ENCODE measurements at regions not wholly inside any gene's neighbourhood (a gene's known extent, or its start where the extent isn't known, plus 50 kb on each side); places are given as distances from the start of the nearest gene placed in this dataset.
"Not testable (repeated sequence)": the region's sequence is repeated elsewhere in the genome, so short reads cannot be mapped to it uniquely, and the experiment has no call there.

DNA sequence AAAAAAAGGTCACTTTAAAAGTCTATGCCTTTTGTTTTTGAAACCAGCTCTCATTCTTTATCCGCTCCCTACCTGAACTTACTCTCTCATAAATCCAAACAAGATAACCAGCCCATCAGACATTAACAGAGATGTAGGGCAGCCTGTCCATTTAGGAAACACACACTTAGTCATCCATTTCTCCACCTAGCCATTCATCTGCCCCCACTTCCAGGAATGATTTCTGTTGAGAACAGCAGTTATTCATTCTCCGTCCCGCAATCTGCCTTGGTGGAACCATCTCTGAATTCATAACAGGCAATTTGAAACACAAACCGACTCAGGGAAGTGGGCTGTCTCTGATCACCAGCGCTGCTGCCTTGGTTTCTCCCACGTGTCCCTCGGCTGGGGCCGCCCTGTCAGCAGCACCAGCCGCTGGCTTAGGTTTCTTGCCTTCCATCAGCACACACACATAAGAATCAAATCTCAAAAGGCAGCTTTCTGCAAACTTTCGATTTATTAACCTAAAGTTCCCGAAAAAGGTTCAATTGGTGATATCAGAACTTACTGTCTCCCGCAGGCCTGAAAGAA lies 528.2 kb upstream of the NRP1 start:
- no peak for DNase-seq (ENCODE audit: low read depth, low spot score)

GRCh38 chr10:33861833-33862232 lies 527.4 kb upstream of the NRP1 start:
- no peak for DNase-seq (ENCODE audit: low read depth, low spot score)

GRCh38 chr10:33861016-33861704 lies 526.7 kb upstream of the NRP1 start:
- DNase-seq (ENCODE audit: low read depth, low spot score): no peak

GRCh38 chr10:33860552-33860951 lies 526.1 kb upstream of the NRP1 start:
- DNase-seq (ENCODE audit: low read depth, low spot score): no peak

- no peak for DNase-seq (ENCODE audit: low read depth, low spot score)
Measured at GRCh38 chr10:33859319-33860022, 525.0 kb upstream of the NRP1 start.

DNA sequence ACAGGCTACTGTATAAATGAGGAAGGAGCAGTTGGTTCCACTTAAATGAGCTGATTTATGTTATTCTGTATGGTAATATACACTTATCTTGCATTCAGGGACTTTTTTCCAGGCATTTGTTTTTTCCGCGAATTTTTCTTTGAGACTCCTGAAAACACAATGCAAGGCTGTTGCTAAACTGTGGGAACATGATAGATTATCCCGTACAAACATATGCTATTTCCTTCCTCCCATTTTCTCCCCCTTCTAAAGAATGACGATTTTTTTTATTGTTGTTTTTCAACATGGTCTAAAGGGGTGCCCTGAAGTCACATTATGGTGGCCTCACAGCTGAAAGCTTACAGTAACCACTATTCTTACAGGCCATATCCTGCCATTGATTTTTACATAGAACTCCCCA lies 523.9 kb upstream of the NRP1 start:
- DNase-seq (ENCODE audit: low read depth, low spot score): no peak

DNA sequence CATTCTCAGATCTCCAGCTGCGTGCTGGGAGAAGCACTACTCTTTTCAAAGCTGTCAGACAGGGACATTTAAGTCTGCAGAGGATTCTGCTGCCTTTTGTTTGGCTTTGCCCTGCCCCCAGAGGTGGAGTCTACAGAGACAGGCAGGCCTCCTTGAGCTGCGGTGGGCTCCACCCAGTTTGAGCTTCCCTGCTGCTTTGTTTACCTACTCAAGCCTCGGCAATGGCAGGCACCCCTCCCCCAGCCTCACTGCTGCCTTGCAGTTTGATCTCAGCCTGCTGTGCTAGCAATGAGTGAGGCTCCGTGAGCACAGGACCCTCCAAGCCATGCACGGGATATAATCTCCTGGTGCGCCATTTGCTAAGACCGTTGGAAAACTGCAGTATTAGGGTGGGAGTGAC lies 518.8 kb upstream of the NRP1 start:
- DNase-seq (ENCODE audit: low read depth, low spot score): not testable (repeated sequence)

DNA sequence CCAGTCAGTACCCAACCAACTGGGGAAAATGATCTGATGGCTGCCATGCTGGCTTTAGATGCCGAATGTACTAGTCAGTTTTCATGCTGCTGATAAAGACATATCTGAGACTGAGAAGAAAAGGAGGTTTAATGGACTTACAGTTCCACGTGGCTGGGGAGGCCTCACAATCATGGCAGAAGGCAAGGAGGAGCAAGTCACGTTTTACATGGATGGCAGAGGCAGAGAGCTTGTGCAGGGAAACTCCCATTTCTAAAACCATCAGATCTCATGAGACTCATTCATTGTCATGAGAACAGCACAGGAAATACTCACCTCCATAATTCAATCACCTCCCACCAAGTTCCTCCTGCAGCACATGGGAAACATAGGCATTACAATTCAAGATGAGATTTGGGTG lies 508.9 kb upstream of the NRP1 start:
- no peak for DNase-seq (ENCODE audit: low read depth, low spot score)

DNA sequence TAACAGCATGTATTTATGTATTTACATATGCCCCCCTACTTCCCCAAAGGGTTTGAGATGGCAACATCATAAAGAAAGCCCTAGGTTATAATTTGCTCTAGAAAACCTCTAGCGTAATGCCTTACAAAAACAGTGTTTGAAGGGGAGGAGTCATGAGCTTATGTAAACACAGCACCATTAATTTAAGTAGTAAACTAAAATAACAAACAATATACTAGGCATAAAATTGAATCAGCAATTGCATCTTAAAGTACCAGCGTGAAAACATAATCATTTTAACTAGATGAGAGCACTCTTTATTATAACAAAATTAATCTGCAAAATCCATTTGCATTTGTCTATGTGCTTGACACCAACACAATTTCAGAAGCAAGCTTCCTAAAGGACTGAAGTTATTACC lies 507.2 kb upstream of the NRP1 start:
- no peak for DNase-seq (ENCODE audit: low read depth, low spot score)

DNA sequence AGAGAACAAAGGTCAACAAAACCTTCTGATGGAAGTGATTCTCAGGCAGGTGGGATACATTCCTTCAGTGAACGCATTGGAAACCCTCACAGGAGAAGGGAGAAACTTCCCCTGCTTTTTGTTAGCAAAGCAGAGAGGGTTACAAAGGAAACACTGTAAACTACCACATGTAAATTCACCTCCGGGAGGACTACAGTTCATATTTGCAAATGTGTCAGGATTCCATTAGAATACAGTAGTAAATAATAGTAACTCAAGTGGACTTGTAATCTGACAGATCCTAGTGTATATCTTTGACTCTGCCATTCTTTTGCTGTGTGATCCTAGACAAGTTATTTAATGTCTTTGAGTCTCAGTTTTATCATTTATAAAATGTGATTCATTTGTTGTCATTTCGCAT lies 504.3 kb upstream of the NRP1 start:
- DNase-seq (ENCODE audit: low read depth, low spot score): no peak

- no peak for DNase-seq (ENCODE audit: low read depth, low spot score)
Measured at GRCh38 chr10:33837736-33838135, 503.3 kb upstream of the NRP1 start.

DNA sequence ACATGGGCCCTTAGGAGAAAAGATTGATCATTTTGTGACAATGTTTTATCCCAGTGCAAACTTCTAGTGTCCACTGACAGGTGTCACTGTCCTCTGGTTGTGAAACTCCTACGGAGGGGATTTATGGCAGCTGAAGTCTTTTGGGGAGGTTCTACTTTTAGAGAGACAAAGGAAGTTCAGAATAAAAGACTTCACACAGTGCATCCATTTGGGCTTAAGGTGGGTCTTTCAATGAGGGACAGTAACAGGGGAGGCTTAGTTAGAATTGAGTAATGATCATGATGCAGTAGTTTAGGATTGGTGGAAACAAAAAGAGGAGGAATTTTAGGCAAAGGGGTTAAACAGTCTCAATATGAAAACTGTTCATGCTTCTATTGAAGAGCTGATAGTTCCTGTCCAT lies 501.1 kb upstream of the NRP1 start:
- no peak for DNase-seq (ENCODE audit: low read depth, low spot score)

- no peak for DNase-seq (ENCODE audit: low read depth, low spot score)
Measured at GRCh38 chr10:33833566-33833965, 499.1 kb upstream of the NRP1 start.

DNA sequence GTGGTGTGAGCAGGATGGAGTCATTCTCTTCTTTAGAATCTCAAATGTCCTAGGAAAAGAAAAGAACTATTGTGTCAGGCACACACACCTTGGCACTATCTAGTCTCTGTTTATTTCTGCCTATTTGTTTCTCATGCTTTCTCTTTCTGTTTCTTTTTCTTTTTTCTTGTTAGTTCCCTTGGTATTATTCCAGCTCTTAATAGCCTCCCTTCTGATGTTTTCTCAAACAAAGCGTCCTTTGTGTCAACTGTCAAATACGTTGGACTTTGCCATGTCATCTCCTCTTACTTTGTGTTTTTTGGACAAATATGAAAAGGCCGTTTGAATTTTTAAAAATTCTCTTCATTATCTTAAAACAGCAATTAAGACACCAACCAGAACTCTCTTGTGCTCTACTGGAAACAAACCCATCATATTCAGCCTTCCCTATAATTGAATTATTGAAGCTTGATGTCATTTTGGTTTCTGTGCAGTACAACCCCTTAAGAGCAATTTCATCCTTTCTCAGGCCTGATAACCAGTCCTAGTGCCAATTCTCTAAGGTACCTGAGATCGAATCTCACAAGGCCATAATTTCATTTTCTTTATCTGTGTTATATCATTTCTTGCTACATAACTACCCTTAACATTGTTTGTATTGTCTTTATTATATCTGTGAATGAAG lies 497.8 kb upstream of the NRP1 start:
- DNase-seq (ENCODE audit: low read depth, low spot score): no peak

DNA sequence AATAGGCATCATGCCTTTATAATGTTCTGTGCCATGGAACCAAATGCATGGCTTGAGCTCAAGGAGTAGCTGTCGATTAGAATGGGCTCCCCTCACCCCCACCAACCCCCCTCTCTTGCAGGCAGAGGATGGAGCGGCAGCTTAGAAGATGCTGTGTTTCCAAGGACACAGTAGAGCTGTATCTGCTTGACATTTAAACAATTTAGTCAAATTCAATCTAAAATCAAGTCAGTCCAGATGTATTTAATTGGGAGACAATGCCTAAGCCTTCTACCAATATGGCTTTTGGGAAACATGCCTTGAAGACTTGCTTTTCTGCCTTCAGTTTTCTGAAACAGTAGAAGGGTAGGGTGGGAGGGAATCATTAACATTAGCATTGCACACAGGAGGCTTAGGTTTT lies 497.1 kb upstream of the NRP1 start:
- no peak for DNase-seq (ENCODE audit: low read depth, low spot score)

DNA sequence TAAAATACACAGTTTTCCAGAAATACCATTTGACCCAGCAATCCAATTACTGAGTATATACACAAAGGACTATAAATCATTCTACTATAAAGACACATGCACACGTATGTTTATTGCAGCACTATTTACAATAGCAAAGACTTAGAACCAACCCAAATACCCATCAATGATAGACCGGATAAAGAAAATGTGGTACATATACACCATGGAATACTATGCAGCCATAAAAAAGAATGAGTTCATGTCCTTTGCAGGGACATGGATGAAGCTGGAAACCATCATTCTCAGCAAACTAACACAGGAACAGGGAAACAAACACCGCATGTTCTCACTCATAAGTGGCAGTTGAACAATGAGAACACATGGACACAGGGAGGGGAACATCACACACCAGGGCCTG lies 495.4 kb upstream of the NRP1 start:
- DNase-seq (ENCODE audit: low read depth, low spot score): not testable (repeated sequence)

- DNase-seq (ENCODE audit: low read depth, low spot score): no peak
Measured at GRCh38 chr10:33828592-33828991, 494.1 kb upstream of the NRP1 start.

DNA sequence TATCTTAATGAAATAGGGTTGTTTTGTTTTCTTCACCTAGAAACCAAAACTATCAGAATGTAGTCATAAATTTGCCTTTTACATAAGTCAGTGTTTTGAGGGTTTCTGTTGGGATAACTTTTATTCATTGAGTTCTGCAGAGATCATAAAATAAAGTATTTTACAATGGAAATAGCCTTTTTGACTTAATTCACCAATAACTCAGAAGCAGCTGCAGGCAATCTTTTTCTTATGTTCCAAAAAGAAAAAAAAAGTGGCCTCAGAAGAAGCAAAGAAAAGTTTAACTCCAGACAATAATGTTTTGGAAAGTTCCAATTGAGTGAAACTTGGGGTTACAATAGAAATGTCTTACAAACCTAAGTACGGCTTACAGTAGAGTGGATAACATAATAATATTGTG lies 491.7 kb upstream of the NRP1 start:
- no peak for DNase-seq (ENCODE audit: low read depth, low spot score)

- DNase-seq (ENCODE audit: low read depth, low spot score): no peak
Measured at GRCh38 chr10:33822774-33823173, 488.3 kb upstream of the NRP1 start.

DNA sequence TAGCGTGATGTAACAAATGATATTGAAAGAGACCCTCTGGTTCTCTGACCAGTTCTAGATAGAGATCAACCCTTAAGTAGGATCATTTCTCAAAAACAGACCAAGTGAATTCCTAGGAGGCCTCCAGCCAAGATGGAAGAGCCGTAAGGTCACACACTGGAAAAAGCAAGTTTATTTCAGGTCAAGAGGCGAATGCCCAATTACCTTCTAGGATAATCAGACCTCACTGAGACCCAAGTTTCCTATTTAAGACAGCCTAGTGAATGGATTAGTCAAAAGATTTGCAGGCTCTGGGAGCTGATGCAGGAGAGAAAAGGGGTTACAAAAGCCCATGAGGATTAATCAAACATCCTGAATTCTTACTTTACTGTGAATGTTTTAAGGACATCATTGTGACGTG lies 486.1 kb upstream of the NRP1 start:
- DNase-seq (ENCODE audit: low read depth, low spot score): no peak

DNA sequence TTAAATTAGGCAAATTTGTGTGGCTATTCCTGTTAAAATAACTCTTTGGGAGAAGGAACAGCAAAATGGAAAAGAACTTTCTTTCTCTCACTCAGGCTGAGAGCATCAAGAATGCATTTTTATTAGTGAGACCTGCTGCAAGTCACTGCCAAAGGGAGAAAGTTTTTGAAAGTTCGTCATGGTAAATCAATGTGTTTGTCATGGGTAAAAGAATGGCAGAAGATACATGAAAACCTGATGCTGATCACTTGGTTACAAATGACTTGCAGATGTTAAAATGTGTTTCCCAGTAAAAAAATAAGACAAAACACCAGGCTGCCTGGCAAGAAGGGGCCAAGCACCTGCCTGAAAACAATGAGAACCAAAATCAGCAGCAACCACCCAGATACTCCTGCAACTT lies 484.7 kb upstream of the NRP1 start:
- DNase-seq (ENCODE audit: low read depth, low spot score): no peak

DNA sequence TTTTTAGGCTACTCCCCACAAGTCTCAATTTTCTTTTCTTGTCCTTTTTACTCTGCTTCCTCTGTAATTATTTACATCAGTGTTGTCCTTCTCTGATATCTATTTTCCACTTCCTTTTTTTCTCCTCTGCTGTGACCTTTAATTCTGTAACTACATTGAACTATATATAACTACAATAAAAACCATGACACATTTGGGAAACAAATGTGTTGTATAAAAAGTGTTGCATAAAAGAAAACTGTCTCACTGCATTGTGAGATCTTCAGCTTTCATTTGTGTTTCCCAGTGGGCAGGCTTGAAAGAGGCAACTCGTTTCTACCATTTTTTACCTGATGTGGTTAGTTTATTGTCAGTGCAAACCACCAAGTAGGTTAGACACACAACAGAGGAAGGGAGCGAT lies 483.9 kb upstream of the NRP1 start:
- DNase-seq (ENCODE audit: low read depth, low spot score): no peak

GRCh38 chr10:33817605-33818004 lies 483.1 kb upstream of the NRP1 start:
- DNase-seq (ENCODE audit: low read depth, low spot score): no peak

All from brain pericyte (primary cell).